ENCODE measurements at regions not wholly inside any gene's neighbourhood (a gene's known extent, or its start where the extent isn't known, plus 50 kb on each side); places are given as distances from the start of the nearest gene placed in this dataset.

DNA sequence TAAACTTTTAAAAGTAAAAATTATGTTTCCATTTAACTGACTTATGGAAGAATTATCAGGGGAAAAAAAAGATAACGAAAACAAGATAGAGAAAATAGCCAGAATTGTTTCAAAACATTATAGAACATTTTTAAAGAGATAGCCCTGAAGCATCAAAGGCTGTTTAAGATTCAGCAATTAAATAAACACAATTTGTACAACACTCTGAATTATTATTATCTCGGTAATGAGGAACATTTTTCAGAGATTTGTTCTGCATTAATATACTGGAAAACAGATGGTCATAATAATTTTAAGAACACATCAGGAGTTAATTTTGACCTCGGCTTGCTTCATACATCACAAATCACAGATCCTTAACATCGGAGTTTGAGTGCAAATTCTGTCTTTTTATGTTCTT, 643.8 kb downstream of the SORCS1 start:
- Histone ChIP-seq H3K27me3 (no peaks in the 10 kb centered on the region), H3K4me1 (replicated peaks in 1 of 2) (no peaks in the 10 kb centered on the region), H3K9me3 (replicated peaks in 1 of 3) (no peaks in the 10 kb centered on the region), H3K4me3 (no peak overlapping the region), H3K36me3 (replicated peaks in 1 of 2) (no peaks in the 10 kb centered on the region), H3K27ac (no peak overlapping the region)
- no peak for TF ChIP-seq POLR2A (IDR thresholded peaks at IDR 0.05)
- TF ChIP-seq, protein P1, sequence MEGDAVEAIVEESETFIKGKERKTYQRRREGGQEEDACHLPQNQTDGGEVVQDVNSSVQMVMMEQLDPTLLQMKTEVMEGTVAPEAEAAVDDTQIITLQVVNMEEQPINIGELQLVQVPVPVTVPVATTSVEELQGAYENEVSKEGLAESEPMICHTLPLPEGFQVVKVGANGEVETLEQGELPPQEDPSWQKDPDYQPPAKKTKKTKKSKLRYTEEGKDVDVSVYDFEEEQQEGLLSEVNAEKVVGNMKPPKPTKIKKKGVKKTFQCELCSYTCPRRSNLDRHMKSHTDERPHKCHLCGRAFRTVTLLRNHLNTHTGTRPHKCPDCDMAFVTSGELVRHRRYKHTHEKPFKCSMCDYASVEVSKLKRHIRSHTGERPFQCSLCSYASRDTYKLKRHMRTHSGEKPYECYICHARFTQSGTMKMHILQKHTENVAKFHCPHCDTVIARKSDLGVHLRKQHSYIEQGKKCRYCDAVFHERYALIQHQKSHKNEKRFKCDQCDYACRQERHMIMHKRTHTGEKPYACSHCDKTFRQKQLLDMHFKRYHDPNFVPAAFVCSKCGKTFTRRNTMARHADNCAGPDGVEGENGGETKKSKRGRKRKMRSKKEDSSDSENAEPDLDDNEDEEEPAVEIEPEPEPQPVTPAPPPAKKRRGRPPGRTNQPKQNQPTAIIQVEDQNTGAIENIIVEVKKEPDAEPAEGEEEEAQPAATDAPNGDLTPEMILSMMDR (IDR thresholded peaks at IDR 0.05) = no peak
- intact Hi-C loops (cut with DNase I) = no loop called here
- WGBS, 4 donors = 50 to 61% (median 54%) methylated on average over 4 of the region's 4 CpGs
- no peak for DNase-seq

DNA sequence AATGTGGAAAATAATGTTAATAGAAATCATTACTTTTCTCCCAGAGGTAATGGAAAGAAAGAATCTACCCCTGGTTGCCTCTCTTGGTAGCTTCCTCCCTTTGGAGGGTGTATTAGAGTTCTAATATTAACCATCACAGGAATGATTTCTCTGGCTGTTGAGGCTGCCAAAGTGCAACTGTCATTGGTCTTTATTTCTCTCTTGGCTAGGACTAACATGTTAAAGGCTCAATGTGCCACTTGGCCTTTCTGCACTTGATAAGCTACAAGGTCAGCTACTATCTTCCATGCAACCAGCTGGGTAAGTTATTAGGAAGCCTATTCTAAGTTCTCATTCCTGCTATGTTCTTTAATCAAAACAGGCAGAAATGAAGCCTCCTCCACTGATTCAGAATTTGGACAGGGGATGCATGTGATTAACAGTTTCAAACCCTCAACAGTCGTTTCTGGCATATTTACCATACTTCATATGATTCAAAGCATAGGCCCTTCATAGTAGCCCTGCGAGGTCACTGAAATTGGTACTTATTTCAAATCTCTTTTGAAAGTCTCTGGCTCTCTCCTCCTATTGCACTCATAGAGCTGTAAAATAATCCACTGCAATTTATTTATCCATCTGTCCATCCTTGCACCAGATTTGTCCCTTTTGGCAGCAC, 645.0 kb downstream of the SORCS1 start:
- no peaks in the 10 kb centered on the region for H3K27me3 ChIP-seq
- intact Hi-C loops (cut with DNase I) = no loop called here
- 60 to 73% (median 66%) methylated on average over 2 of the region's 2 CpGs for WGBS, 4 donors
- H3K36me3 ChIP-seq (replicated peaks in 1 of 2) = no peaks in the 10 kb centered on the region
- H3K9me3 ChIP-seq (replicated peaks in 1 of 3) = no peaks in the 10 kb centered on the region
- no peaks in the 10 kb centered on the region for H3K4me1 ChIP-seq (replicated peaks in 1 of 2)
- TF ChIP-seq, protein P1 (IDR thresholded peaks at IDR 0.05) = no peak
- no peak for TF ChIP-seq POLR2A (IDR thresholded peaks at IDR 0.05)
- no peak for DNase-seq
- H3K4me3 ChIP-seq = no peak overlapping the region
- no peak overlapping the region for H3K27ac ChIP-seq

DNA sequence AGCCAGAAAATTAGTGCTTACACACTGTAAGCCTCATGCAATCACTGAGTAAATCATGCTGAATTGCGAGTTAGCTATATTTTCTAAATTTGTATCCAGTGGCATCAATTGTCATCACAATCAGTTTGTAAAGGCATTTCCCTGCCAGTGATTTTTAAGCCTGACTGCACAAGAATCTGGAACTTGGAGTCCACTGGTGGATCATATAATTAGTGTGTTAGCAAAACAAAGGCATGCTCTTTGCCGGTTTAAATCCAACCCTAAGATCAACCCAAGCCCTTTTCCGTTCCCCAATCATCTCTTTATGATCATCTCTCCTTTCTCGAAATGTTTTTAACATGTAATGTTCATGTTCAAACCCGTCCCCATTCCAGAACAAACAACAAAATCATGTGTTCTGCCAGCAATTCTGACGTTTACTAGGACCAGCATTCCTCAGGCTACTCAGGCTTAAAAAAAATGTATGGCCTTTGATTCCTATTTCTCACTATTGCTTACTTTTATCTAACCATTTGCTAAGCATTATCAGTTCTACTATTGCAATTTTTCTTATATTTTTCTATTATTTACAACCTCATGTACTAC, 649.2 kb downstream of the SORCS1 start:
- H3K27ac ChIP-seq = no peak overlapping the region
- no peak overlapping the region for H3K4me3 ChIP-seq
- H3K27me3 ChIP-seq = no peaks in the 10 kb centered on the region
- TF ChIP-seq, protein P1 (IDR thresholded peaks at IDR 0.05) = no peak
- no peak for TF ChIP-seq POLR2A (IDR thresholded peaks at IDR 0.05)
- DNase-seq = no peak
- WGBS, 4 donors = 50 to 58% (median 56%) methylated on average over 6 of the region's 6 CpGs
- H3K36me3 ChIP-seq (replicated peaks in 1 of 2) = no peaks in the 10 kb centered on the region
- H3K4me1 ChIP-seq (replicated peaks in 1 of 2) = no peaks in the 10 kb centered on the region
- H3K9me3 ChIP-seq (replicated peaks in 1 of 3) = no peaks in the 10 kb centered on the region
- intact Hi-C loops (cut with DNase I) = no loop called here

DNA sequence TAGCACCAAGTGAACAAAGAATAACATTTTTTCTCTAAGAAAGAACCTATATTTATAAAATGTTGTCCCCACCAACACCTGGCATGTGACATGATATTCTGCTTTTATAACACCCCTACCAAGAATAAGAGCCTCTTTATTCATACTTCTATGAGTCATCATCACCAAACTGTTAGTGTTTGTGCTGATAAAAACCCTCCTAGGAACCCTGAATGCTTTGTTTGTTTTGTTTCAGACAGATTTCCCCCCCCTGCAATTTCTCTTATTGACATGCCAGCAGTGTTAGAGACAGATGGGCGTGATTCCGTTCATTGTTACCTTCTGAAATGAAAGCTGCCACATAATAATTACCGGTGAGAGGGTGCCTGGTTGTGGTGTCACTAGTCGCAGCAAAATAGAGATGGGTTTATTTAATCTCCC, 651.1 kb downstream of the SORCS1 start:
- H3K4me3 ChIP-seq = no peak overlapping the region
- H3K36me3 ChIP-seq (replicated peaks in 1 of 2) = no peaks in the 10 kb centered on the region
- no peak for TF ChIP-seq POLR2A (IDR thresholded peaks at IDR 0.05)
- TF ChIP-seq, protein P1 (IDR thresholded peaks at IDR 0.05) = no peak
- WGBS, 4 donors = 34 to 48% (median 45%) methylated on average over 4 of the region's 4 CpGs
- intact Hi-C loops (cut with DNase I) = no loop called here
- H3K27ac ChIP-seq = no peak overlapping the region
- DNase-seq = no peak
- no peaks in the 10 kb centered on the region for H3K9me3 ChIP-seq (replicated peaks in 1 of 3)
- no peaks in the 10 kb centered on the region for H3K27me3 ChIP-seq
- no peaks in the 10 kb centered on the region for H3K4me1 ChIP-seq (replicated peaks in 1 of 2)

Measured in adrenal gland (tissue), 9 donors.